ENCODE measurements at regions not wholly inside any gene's neighbourhood (a gene's known extent, or its start where the extent isn't known, plus 50 kb on each side); places are given as distances from the start of the nearest gene placed in this dataset.

DNA sequence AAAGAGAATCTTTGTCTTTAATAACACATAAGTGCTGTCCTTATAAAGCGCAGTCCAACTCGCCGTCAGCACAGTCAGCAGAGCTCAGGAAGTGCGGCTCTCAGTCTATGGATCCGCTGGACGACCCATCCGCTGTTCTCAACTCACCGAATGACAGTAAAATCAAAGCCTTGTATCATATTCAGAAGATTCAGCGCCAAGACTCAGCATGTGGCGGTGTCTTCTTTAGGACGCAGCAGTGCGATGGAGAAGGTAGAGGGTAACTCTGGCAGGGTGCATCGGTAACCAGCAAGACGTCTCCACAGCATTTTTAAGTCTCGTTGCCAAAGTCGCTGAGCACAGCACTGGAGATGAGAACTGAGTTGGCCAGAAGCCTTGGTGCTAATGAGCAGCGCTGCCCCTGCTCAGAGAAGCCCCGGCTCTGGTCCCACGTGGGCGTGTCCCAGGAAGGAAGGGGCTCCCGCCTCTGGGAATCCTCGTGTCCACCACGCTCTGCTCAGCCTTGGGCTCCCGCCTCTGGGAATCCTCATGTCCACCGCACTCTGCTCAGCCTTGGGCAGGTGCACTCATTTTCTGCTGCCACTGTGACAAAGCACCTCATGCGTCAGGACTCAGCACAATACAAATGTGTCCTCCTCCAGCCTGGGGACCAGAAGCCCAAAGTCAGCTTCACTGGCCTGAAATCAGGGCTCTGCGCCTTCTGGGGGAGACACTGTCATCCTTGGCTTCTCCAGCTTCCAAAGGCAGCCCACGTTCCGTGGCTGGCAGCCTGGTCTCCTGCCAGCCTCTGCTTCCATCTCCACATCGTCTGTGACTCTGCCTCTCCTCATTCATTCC is 238.0 kb upstream of the SALL3 start:
- TF ChIP-seq, protein P1, sequence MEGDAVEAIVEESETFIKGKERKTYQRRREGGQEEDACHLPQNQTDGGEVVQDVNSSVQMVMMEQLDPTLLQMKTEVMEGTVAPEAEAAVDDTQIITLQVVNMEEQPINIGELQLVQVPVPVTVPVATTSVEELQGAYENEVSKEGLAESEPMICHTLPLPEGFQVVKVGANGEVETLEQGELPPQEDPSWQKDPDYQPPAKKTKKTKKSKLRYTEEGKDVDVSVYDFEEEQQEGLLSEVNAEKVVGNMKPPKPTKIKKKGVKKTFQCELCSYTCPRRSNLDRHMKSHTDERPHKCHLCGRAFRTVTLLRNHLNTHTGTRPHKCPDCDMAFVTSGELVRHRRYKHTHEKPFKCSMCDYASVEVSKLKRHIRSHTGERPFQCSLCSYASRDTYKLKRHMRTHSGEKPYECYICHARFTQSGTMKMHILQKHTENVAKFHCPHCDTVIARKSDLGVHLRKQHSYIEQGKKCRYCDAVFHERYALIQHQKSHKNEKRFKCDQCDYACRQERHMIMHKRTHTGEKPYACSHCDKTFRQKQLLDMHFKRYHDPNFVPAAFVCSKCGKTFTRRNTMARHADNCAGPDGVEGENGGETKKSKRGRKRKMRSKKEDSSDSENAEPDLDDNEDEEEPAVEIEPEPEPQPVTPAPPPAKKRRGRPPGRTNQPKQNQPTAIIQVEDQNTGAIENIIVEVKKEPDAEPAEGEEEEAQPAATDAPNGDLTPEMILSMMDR (IDR thresholded peaks at IDR 0.05) = no peak
- TF ChIP-seq POLR2A (IDR thresholded peaks at IDR 0.05) (no peak), POLR2AphosphoS5 (IDR thresholded peaks at IDR 0.05) (no peak)
